Caco-2 (cell line): ENCODE measurements at regions not wholly inside any gene's neighbourhood (a gene's known extent, or its start where the extent isn't known, plus 50 kb on each side); places are given as distances from the start of the nearest gene placed in this dataset.
"Not testable (repeated sequence)": the region's sequence is repeated elsewhere in the genome, so short reads cannot be mapped to it uniquely, and the experiment has no call there.

Experiments
- BruUV-seq: library from RNA; stranded (reverse); fragments of 400-500 nt; replicated peaks from 2 replicates; lab custom pipeline; 2021; lab: Mats Ljungman, UMichigan
- CTCF ChIA-PET: fragments of 300-600 bp; sonication (Branson Sonifier 250); formaldehyde crosslinking; loops from one replicate; lab custom pipeline; 2022; ENCODE audit warnings: antibody characterized with exemption; lab: Charles Lee
- POLR2A ChIA-PET: fragments of 300-600 bp; sonication (Branson Sonifier 250); formaldehyde crosslinking; loops from one replicate; lab custom pipeline; 2022; ENCODE audit warnings: antibody characterized with exemption; lab: Charles Lee
- DNase-seq, 2 experiments: peaks; one replicate each; pipeline versions ENCODE4 v3.0.0 to v3.0.0-alpha.2; 2020 to 2022
- H3K27me3 ChIP-seq: replicated peaks from 2 replicates; pipeline ENCODE4 v1.6.0; 2011; ENCODE audit warnings: low read length; ENCODE audit not compliant: control insufficient read depth, insufficient read depth
- H3K36me3 ChIP-seq: 2 replicates; pipeline ENCODE4 v1.5.1; 2011; ENCODE audit warnings: low read length; ENCODE audit not compliant: control insufficient read depth, insufficient read depth
- H3K4me1 ChIP-seq: fragments of 250-450 bp; sonication (Bioruptor Pico); 2 replicates; pipeline ENCODE4 v1.5.1; 2020; ENCODE audit warnings: mild to moderate bottlenecking
- H3K4me3 ChIP-seq: 2 replicates; pipeline ENCODE4 v1.5.1; 2011; ENCODE audit warnings: low read depth, mild to moderate bottlenecking, control low read depth, low read length
- H3K9me3 ChIP-seq: fragments of 250-450 bp; sonication (Bioruptor Pico); 2 replicates; pipeline ENCODE4 v1.5.1; 2020; ENCODE audit warnings: mild to moderate bottlenecking, moderate library complexity
- H3K27ac Mint-ChIP-seq: one replicate; pipeline ENCODE4 v1.8.0; 2022; ENCODE audit warnings: mixed read lengths; ENCODE audit not compliant: unreplicated experiment
- H3K27me3 Mint-ChIP-seq: one replicate; pipeline ENCODE4 v1.8.0; 2022; ENCODE audit warnings: mixed read lengths; ENCODE audit not compliant: insufficient read depth, unreplicated experiment
- H3K36me3 Mint-ChIP-seq: one replicate; pipeline ENCODE4 v1.8.0; 2022; ENCODE audit warnings: mild to moderate bottlenecking, mixed read lengths; ENCODE audit not compliant: insufficient read depth, unreplicated experiment
- H3K4me1 Mint-ChIP-seq: one replicate; pipeline ENCODE4 v1.8.0; 2022; ENCODE audit warnings: low read depth, mixed read lengths; ENCODE audit not compliant: unreplicated experiment
- H3K4me3 Mint-ChIP-seq: one replicate; pipeline ENCODE4 v1.8.0; 2022; ENCODE audit warnings: mild to moderate bottlenecking, moderate library complexity, mixed read lengths; ENCODE audit not compliant: unreplicated experiment
- H3K9me3 Mint-ChIP-seq: one replicate; pipeline ENCODE4 v1.8.0; 2022; ENCODE audit warnings: mixed read lengths; ENCODE audit not compliant: unreplicated experiment
- intact Hi-C: fragments of 100-400 bp; cut with micrococcal nuclease; formaldehyde crosslinking; loops from one replicate; pipeline ENCODE4 v1.10.0; 2022; ENCODE audit not compliant: unreplicated experiment

GRCh38 chr1:161454865-161455707, 50.2 kb upstream of the FCGR2A start:
- intact Hi-C loops, H3K4me3 ChIP-seq, POLR2A ChIA-PET, H3K36me3 ChIP-seq, H3K27me3 Mint-ChIP-seq, DNase-seq, H3K4me1 ChIP-seq, H3K9me3 ChIP-seq, H3K27ac Mint-ChIP-seq, H3K27me3 ChIP-seq, BruUV-seq, H3K4me3 Mint-ChIP-seq, H3K9me3 Mint-ChIP-seq, CTCF ChIA-PET, H3K36me3 Mint-ChIP-seq, H3K4me1 Mint-ChIP-seq: not testable (repeated sequence)

GRCh38 chr1:161453950-161454864, 51.0 kb upstream of the FCGR2A start:
- H3K27me3 Mint-ChIP-seq, H3K9me3 ChIP-seq, CTCF ChIA-PET, H3K4me3 ChIP-seq, BruUV-seq, H3K4me3 Mint-ChIP-seq, intact Hi-C loops, POLR2A ChIA-PET, H3K36me3 Mint-ChIP-seq, H3K27ac Mint-ChIP-seq, H3K36me3 ChIP-seq, H3K4me1 ChIP-seq, H3K27me3 ChIP-seq, H3K9me3 Mint-ChIP-seq, H3K4me1 Mint-ChIP-seq: not testable (repeated sequence)
- peak; percentile 49 to 69 for DNase-seq

- H3K27me3 ChIP-seq, CTCF ChIA-PET, BruUV-seq, H3K27ac Mint-ChIP-seq, H3K36me3 ChIP-seq, H3K4me3 ChIP-seq, DNase-seq, H3K27me3 Mint-ChIP-seq, H3K4me3 Mint-ChIP-seq, H3K4me1 Mint-ChIP-seq, POLR2A ChIA-PET, H3K9me3 ChIP-seq, H3K36me3 Mint-ChIP-seq, intact Hi-C loops, H3K9me3 Mint-ChIP-seq, H3K4me1 ChIP-seq: not testable (repeated sequence)
These were observed 53.4 kb upstream of the FCGR2A start for GRCh38 chr1:161451698-161452348.

GRCh38 chr1:161447760-161448332, 57.4 kb upstream of the FCGR2A start:
- BruUV-seq, DNase-seq, H3K9me3 ChIP-seq, H3K4me1 ChIP-seq, CTCF ChIA-PET, H3K4me1 Mint-ChIP-seq, H3K9me3 Mint-ChIP-seq, H3K27me3 Mint-ChIP-seq, H3K27ac Mint-ChIP-seq, H3K4me3 Mint-ChIP-seq, H3K4me3 ChIP-seq, POLR2A ChIA-PET, H3K27me3 ChIP-seq, H3K36me3 ChIP-seq, H3K36me3 Mint-ChIP-seq: not testable (repeated sequence)
- intact Hi-C loops = loop anchor here (10.0 kb wide), 1 partner anchor 53 kb away; no protein-coding TSS in a partner anchor

GRCh38 chr1:161447040-161447759, 58.1 kb upstream of the FCGR2A start:
- BruUV-seq, H3K4me3 ChIP-seq, H3K9me3 ChIP-seq, CTCF ChIA-PET, DNase-seq, H3K9me3 Mint-ChIP-seq, H3K36me3 Mint-ChIP-seq, H3K27me3 ChIP-seq, H3K4me1 Mint-ChIP-seq, H3K4me3 Mint-ChIP-seq, H3K36me3 ChIP-seq, POLR2A ChIA-PET, H3K4me1 ChIP-seq, H3K27me3 Mint-ChIP-seq, H3K27ac Mint-ChIP-seq: not testable (repeated sequence)
- intact Hi-C loops = loop anchor here (10.0 kb wide), 1 partner anchor 52 kb away; no protein-coding TSS in a partner anchor

- peak in 1 of 2 experiments; percentile 17 for DNase-seq
- BruUV-seq, H3K4me3 Mint-ChIP-seq, H3K4me3 ChIP-seq, H3K27me3 ChIP-seq, H3K9me3 Mint-ChIP-seq, H3K36me3 ChIP-seq, H3K4me1 Mint-ChIP-seq, H3K9me3 ChIP-seq, CTCF ChIA-PET, H3K27ac Mint-ChIP-seq, H3K27me3 Mint-ChIP-seq, H3K4me1 ChIP-seq, POLR2A ChIA-PET: not testable (repeated sequence)
- H3K36me3 Mint-ChIP-seq = peaks cover 18% of the 10 kb centered on the region
- intact Hi-C loops = loop anchor here (10.0 kb wide), 1 partner anchor 50 kb away; no protein-coding TSS in a partner anchor
These were observed 60.5 kb upstream of the FCGR2A start for GRCh38 chr1:161444725-161445124.
